Fibroblast of lung (primary cell): ENCODE measurements at regions not wholly inside any gene's neighbourhood (a gene's known extent, or its start where the extent isn't known, plus 50 kb on each side); places are given as distances from the start of the nearest gene placed in this dataset.

ENCODE experiments used
- DNase-seq, 2 donors: peaks; one replicate each; pipeline versions ENCODE4 v3.0.0 to v3.0.0-alpha.2; 2010; ENCODE audit warnings: low read depth in 2 of 2
- H2AFZ ChIP-seq: 2 replicates; pipeline ENCODE4 v1.5.1; 2012; ENCODE audit warnings: low read length, control low read depth, inconsistent platforms
- H3K27ac ChIP-seq: 2 replicates; pipeline ENCODE4 v1.5.1; 2011; ENCODE audit warnings: low read length, control low read depth; ENCODE audit not compliant: insufficient read depth
- H3K27me3 ChIP-seq: 2 replicates; pipeline ENCODE4 v1.5.1; 2011; ENCODE audit warnings: mild to moderate bottlenecking, low read length; ENCODE audit not compliant: control insufficient read depth, insufficient read depth
- H3K36me3 ChIP-seq: 2 replicates; pipeline ENCODE4 v1.5.1; 2011; ENCODE audit warnings: low read length; ENCODE audit not compliant: control insufficient read depth, insufficient read depth
- H3K4me1 ChIP-seq: 2 replicates; pipeline ENCODE4 v1.5.1; 2011; ENCODE audit warnings: low read length; ENCODE audit not compliant: control insufficient read depth, insufficient read depth; ENCODE audit errors: extremely low read depth
- H3K4me2 ChIP-seq: 2 replicates; pipeline ENCODE4 v1.5.1; 2011; ENCODE audit warnings: low read length, control low read depth; ENCODE audit not compliant: insufficient read depth; ENCODE audit errors: extremely low read depth
- H3K4me3 ChIP-seq, 4 experiments: fragments of 200-600 bp in 1 of 4; sonication (generic) in 1 of 4; replicated peaks in 1 of 4; 2 replicates each; pipeline ENCODE4 v1.5.1; 2011 to 2016; ENCODE audit warnings: low read length in 4 of 4, low read depth in 3 of 4, mild to moderate bottlenecking in 3 of 4, control low read depth in 2 of 4, inconsistent platforms in 1 of 4, mixed read lengths in 1 of 4; ENCODE audit not compliant: insufficient read depth in 1 of 4; ENCODE audit errors: control extremely low read depth in 1 of 4
- H3K79me2 ChIP-seq: 2 replicates; pipeline ENCODE4 v1.5.1; 2012; ENCODE audit warnings: mild to moderate bottlenecking, low read length, inconsistent platforms; ENCODE audit not compliant: control insufficient read depth, insufficient read depth
- H3K9ac ChIP-seq: 2 replicates; pipeline ENCODE4 v1.5.1; 2011; ENCODE audit warnings: mild to moderate bottlenecking, low read length, control low read depth; ENCODE audit not compliant: insufficient read depth
- H3K9me3 ChIP-seq: 2 replicates; pipeline ENCODE4 v1.5.1; 2012; ENCODE audit warnings: low read depth, low read length; ENCODE audit not compliant: control insufficient read depth, insufficient read depth
- H4K20me1 ChIP-seq: 2 replicates; pipeline ENCODE4 v1.5.1; 2011; ENCODE audit warnings: low read length; ENCODE audit not compliant: control insufficient read depth, insufficient read depth; ENCODE audit errors: extremely low read depth
- EZH2 ChIP-seq: IDR thresholded peaks from 2 replicates; pipeline ENCODE4 v1.5.1; 2012; ENCODE audit warnings: low read length, control low read depth, mild to moderate bottlenecking; ENCODE audit errors: missing control alignments
- TF ChIP-seq, protein P1 (sequence below), 2 donors: IDR thresholded peaks in 1 of 2; conservative IDR thresholded peaks in 1 of 2; 1 replicate in 1 of 2; 2 replicates in 1 of 2; pipeline ENCODE4 v1.5.1; 2011 to 2012; ENCODE audit warnings: low read length in 2 of 2, control low read depth in 1 of 2, inconsistent platforms in 1 of 2, low read depth in 1 of 2, mild to moderate bottlenecking in 1 of 2

DNA sequence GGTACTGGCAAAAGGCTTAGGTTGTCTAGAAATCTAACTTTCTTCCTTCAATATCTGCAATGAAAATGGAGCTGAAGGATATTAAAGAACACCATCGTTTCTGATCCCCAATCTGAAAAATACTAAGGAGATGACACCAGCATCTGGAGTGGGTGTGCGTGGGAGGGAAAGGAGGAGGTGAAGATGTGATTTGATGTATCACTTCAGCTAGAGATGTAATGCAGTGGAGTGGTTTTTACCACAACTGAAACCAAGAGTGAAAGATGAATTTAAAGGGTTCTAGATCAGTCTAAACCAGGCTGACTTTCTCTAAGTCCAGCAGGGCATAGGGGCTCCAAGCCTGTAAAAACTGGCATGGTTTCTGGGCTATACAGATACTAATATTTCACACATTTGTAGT, 148.4 kb downstream of the AKAP11 start:
- H3K79me2 ChIP-seq = no peaks in the 10 kb centered on the region
- TF ChIP-seq EZH2 = no peak
- TF ChIP-seq, protein P1, sequence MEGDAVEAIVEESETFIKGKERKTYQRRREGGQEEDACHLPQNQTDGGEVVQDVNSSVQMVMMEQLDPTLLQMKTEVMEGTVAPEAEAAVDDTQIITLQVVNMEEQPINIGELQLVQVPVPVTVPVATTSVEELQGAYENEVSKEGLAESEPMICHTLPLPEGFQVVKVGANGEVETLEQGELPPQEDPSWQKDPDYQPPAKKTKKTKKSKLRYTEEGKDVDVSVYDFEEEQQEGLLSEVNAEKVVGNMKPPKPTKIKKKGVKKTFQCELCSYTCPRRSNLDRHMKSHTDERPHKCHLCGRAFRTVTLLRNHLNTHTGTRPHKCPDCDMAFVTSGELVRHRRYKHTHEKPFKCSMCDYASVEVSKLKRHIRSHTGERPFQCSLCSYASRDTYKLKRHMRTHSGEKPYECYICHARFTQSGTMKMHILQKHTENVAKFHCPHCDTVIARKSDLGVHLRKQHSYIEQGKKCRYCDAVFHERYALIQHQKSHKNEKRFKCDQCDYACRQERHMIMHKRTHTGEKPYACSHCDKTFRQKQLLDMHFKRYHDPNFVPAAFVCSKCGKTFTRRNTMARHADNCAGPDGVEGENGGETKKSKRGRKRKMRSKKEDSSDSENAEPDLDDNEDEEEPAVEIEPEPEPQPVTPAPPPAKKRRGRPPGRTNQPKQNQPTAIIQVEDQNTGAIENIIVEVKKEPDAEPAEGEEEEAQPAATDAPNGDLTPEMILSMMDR (conservative IDR thresholded peaks at IDR 0.05 in 1 of 2, IDR thresholded peaks at IDR 0.05 in 1 of 2; ENCODE audit: low read depth in 1 of 2, low read length in 2 of 2) = no peak

DNA sequence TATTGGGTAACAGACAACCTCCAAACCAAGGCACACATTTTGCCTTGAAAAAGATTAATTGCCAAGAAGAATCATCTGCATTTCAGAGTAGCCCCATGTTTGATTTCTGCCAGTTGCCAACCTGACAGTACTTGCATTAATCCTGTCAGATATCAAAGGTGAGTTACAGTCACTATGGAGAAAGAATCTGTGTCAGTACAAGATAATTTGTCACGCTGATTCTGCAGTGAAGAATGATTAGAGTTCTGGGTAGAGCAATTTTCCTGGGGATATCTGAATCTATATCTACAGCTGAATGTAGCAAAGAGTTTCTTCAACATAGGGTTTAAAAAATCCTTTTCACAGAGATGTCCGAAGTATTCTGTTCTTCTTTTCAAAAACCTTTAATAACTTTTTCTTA, 150.7 kb downstream of the AKAP11 start:
- Histone ChIP-seq H3K9me3 (no peaks in the 10 kb centered on the region), H3K36me3 (no peaks in the 10 kb centered on the region)
- TF ChIP-seq, protein P1 (conservative IDR thresholded peaks at IDR 0.05 in 1 of 2, IDR thresholded peaks at IDR 0.05 in 1 of 2; ENCODE audit: low read depth in 1 of 2, low read length in 2 of 2) = no peak
- no peak for TF ChIP-seq EZH2

More for the DNA sequence above, 148.4 kb downstream of the AKAP11 start:
- no peak for DNase-seq
- Histone ChIP-seq H3K36me3 (no peaks in the 10 kb centered on the region), H3K4me2 (no peak overlapping the region), H4K20me1 (no peaks in the 10 kb centered on the region), H3K27ac (no peak overlapping the region), H3K4me1 (no peaks in the 10 kb centered on the region), H3K9me3 (no peaks in the 10 kb centered on the region), H2AFZ (no peak overlapping the region), H3K4me3 (no peak overlapping the region), H3K27me3 (no peaks in the 10 kb centered on the region), H3K9ac (no peak overlapping the region)

DNA sequence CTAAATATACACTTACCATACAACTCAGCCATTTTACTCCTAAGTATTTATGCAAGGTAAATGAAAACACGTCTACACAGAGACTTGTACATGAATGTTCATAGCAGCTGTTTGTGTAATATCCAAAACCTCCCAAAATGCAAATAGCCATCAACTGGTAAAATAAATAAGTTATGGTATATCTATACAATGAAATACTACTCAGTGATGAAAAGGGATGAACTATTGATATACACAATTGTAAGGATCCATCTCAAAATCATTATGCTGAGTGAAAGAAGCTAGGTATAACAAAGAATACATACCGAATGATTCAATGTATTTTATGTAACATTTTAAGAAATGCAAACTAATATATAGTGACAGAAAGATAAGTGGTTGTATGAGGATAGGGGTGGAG, 149.8 kb upstream of the TNFSF11 start:
- Histone ChIP-seq H3K36me3 (no peaks in the 10 kb centered on the region), H3K4me3 (no peak overlapping the region), H2AFZ (no peak overlapping the region), H3K4me2 (no peak overlapping the region), H3K9me3 (no peaks in the 10 kb centered on the region), H3K27me3 (no peaks in the 10 kb centered on the region), H3K4me1 (no peaks in the 10 kb centered on the region), H3K79me2 (no peaks in the 10 kb centered on the region), H3K27ac (no peak overlapping the region), H4K20me1 (no peaks in the 10 kb centered on the region), H3K9ac (no peak overlapping the region)
- TF ChIP-seq EZH2 = no peak
- TF ChIP-seq, protein P1 (conservative IDR thresholded peaks at IDR 0.05 in 1 of 2, IDR thresholded peaks at IDR 0.05 in 1 of 2; ENCODE audit: low read depth in 1 of 2, low read length in 2 of 2) = no peak
- no peak for DNase-seq

More for the DNA sequence above, 150.7 kb downstream of the AKAP11 start:
- no peak for DNase-seq
- Histone ChIP-seq H3K27me3 (no peaks in the 10 kb centered on the region), H4K20me1 (no peaks in the 10 kb centered on the region), H3K9ac (no peak overlapping the region), H3K4me3 (no peak overlapping the region), H3K4me2 (no peak overlapping the region), H3K27ac (no peak overlapping the region), H3K79me2 (no peaks in the 10 kb centered on the region), H2AFZ (no peak overlapping the region), H3K4me1 (no peaks in the 10 kb centered on the region)
